ENCODE measurements at regions not wholly inside any gene's neighbourhood (a gene's known extent, or its start where the extent isn't known, plus 50 kb on each side); places are given as distances from the start of the nearest gene placed in this dataset.

- peak overlapping the region; percentile 72 for H2AFZ ChIP-seq (ENCODE audit: low read length)
- no peak for DNase-seq
- no peaks in the 10 kb centered on the region for H3K79me2 ChIP-seq (ENCODE audit: low read length)
- no peaks in the 10 kb centered on the region for H3K27me3 ChIP-seq (ENCODE audit: low read length)
- H3K27ac ChIP-seq (ENCODE audit: low read length) = no peak overlapping the region
- no peaks in the 10 kb centered on the region; the same call in 1 of the 2 replicates for H3K36me3 ChIP-seq (ENCODE audit: insufficient read depth, low read length)
- H3K4me1 ChIP-seq (ENCODE audit: low read length) = peaks cover 31% of the 10 kb centered on the region
- H3K9me2 ChIP-seq (replicated peaks; ENCODE audit: insufficient read depth, low read length) = no peaks in the 10 kb centered on the region
- no peaks in the 10 kb centered on the region for H4K20me1 ChIP-seq (ENCODE audit: insufficient read depth, low read depth, low read length)
- H3K4me3 ChIP-seq (ENCODE audit: low read length) = no peak overlapping the region
- H3K9ac ChIP-seq (ENCODE audit: low read length) = no peak overlapping the region
- H3K4me2 ChIP-seq (ENCODE audit: low read depth, low read length, poor library complexity, severe bottlenecking) = no peak overlapping the region
- no peaks in the 10 kb centered on the region for H3K9me3 ChIP-seq (ENCODE audit: low read length)
These were observed 545.0 kb downstream of the SOX11 start for GRCh38 chr2:6237039-6237660.

GRCh38 chr2:6249557-6249956, 557.4 kb downstream of the SOX11 start:
- H2AFZ ChIP-seq (ENCODE audit: low read length) = no peak overlapping the region; the same call in 1 of the 2 replicates
- DNase-seq = no peak
- no peak overlapping the region for H3K9ac ChIP-seq (ENCODE audit: low read length)
- H3K79me2 ChIP-seq (ENCODE audit: low read length) = no peaks in the 10 kb centered on the region
- no peak overlapping the region for H3K4me2 ChIP-seq (ENCODE audit: low read depth, low read length, poor library complexity, severe bottlenecking)
- H3K36me3 ChIP-seq (ENCODE audit: insufficient read depth, low read length) = no peaks in the 10 kb centered on the region
- no peaks in the 10 kb centered on the region for H3K9me3 ChIP-seq (ENCODE audit: low read length)
- no peaks in the 10 kb centered on the region for H3K9me2 ChIP-seq (replicated peaks; ENCODE audit: insufficient read depth, low read length)
- H3K27me3 ChIP-seq (ENCODE audit: low read length) = no peaks in the 10 kb centered on the region
- H4K20me1 ChIP-seq (ENCODE audit: insufficient read depth, low read depth, low read length) = no peaks in the 10 kb centered on the region
- no peak overlapping the region for H3K27ac ChIP-seq (ENCODE audit: low read length)
- H3K4me3 ChIP-seq (ENCODE audit: low read length) = no peak overlapping the region
- peaks cover 23% of the 10 kb centered on the region for H3K4me1 ChIP-seq (ENCODE audit: low read length)

- no peak overlapping the region for H3K4me2 ChIP-seq (ENCODE audit: low read depth, low read length, poor library complexity, severe bottlenecking)
- no peak overlapping the region for H3K9ac ChIP-seq (ENCODE audit: low read length)
- H2AFZ ChIP-seq (ENCODE audit: low read length) = no peak overlapping the region
- H3K27ac ChIP-seq (ENCODE audit: low read length) = no peak overlapping the region
- no peaks in the 10 kb centered on the region for H3K27me3 ChIP-seq (ENCODE audit: low read length)
- H3K9me2 ChIP-seq (replicated peaks; ENCODE audit: insufficient read depth, low read length) = no peaks in the 10 kb centered on the region
- DNase-seq = no peak
- no peaks in the 10 kb centered on the region for H3K9me3 ChIP-seq (ENCODE audit: low read length)
- H3K4me1 ChIP-seq (ENCODE audit: low read length) = peaks cover 21% of the 10 kb centered on the region
- no peaks in the 10 kb centered on the region for H4K20me1 ChIP-seq (ENCODE audit: insufficient read depth, low read depth, low read length)
- no peak overlapping the region for H3K4me3 ChIP-seq (ENCODE audit: low read length)
- H3K79me2 ChIP-seq (ENCODE audit: low read length) = no peaks in the 10 kb centered on the region
- H3K36me3 ChIP-seq (ENCODE audit: insufficient read depth, low read length) = no peaks in the 10 kb centered on the region
These were observed 562.3 kb downstream of the SOX11 start for GRCh38 chr2:6254441-6254840.

GRCh38 chr2:6264198-6264597, 572.0 kb downstream of the SOX11 start:
- Histone ChIP-seq H4K20me1 (ENCODE audit: insufficient read depth, low read depth, low read length) (no peaks in the 10 kb centered on the region), H3K27me3 (ENCODE audit: low read length) (no peaks in the 10 kb centered on the region), H3K27ac (ENCODE audit: low read length) (no peak overlapping the region), H3K9ac (ENCODE audit: low read length) (no peak overlapping the region), H3K4me2 (ENCODE audit: low read depth, low read length, poor library complexity, severe bottlenecking) (no peak overlapping the region), H3K9me3 (ENCODE audit: low read length) (no peaks in the 10 kb centered on the region), H3K79me2 (ENCODE audit: low read length) (no peaks in the 10 kb centered on the region), H3K4me1 (ENCODE audit: low read length) (peaks cover 17% of the 10 kb centered on the region), H3K9me2 (replicated peaks; ENCODE audit: insufficient read depth, low read length) (no peaks in the 10 kb centered on the region), H3K4me3 (ENCODE audit: low read length) (no peak overlapping the region), H2AFZ (ENCODE audit: low read length) (peak overlapping the region; percentile 52; the same call in 1 of the 2 replicates), H3K36me3 (ENCODE audit: insufficient read depth, low read length) (no peaks in the 10 kb centered on the region)
- no peak for DNase-seq

GRCh38 chr2:6281524-6281923, 584.2 kb downstream of the CMPK2 start:
- Histone ChIP-seq H3K9me3 (ENCODE audit: low read length) (no peaks in the 10 kb centered on the region), H3K4me2 (ENCODE audit: low read depth, low read length, poor library complexity, severe bottlenecking) (no peak overlapping the region), H2AFZ (ENCODE audit: low read length) (no peak overlapping the region), H3K4me1 (ENCODE audit: low read length) (peaks cover 4% of the 10 kb centered on the region; the same call in 1 of the 2 replicates), H4K20me1 (ENCODE audit: insufficient read depth, low read depth, low read length) (no peaks in the 10 kb centered on the region), H3K27ac (ENCODE audit: low read length) (no peak overlapping the region), H3K4me3 (ENCODE audit: low read length) (no peak overlapping the region), H3K36me3 (ENCODE audit: insufficient read depth, low read length) (no peaks in the 10 kb centered on the region), H3K27me3 (ENCODE audit: low read length) (no peaks in the 10 kb centered on the region), H3K9me2 (replicated peaks; ENCODE audit: insufficient read depth, low read length) (no peaks in the 10 kb centered on the region), H3K9ac (ENCODE audit: low read length) (no peak overlapping the region), H3K79me2 (ENCODE audit: low read length) (no peaks in the 10 kb centered on the region)
- no peak for DNase-seq

GRCh38 chr2:6283259-6283658, 582.4 kb downstream of the CMPK2 start:
- Histone ChIP-seq H3K27ac (ENCODE audit: low read length) (no peak overlapping the region), H3K9ac (ENCODE audit: low read length) (no peak overlapping the region), H3K9me3 (ENCODE audit: low read length) (no peaks in the 10 kb centered on the region), H3K36me3 (ENCODE audit: insufficient read depth, low read length) (no peaks in the 10 kb centered on the region), H3K4me2 (ENCODE audit: low read depth, low read length, poor library complexity, severe bottlenecking) (no peak overlapping the region), H3K4me1 (ENCODE audit: low read length) (peaks cover 18% of the 10 kb centered on the region), H4K20me1 (ENCODE audit: insufficient read depth, low read depth, low read length) (no peaks in the 10 kb centered on the region), H3K4me3 (ENCODE audit: low read length) (no peak overlapping the region), H3K27me3 (ENCODE audit: low read length) (no peaks in the 10 kb centered on the region), H3K79me2 (ENCODE audit: low read length) (no peaks in the 10 kb centered on the region), H2AFZ (ENCODE audit: low read length) (no peak overlapping the region), H3K9me2 (replicated peaks; ENCODE audit: insufficient read depth, low read length) (no peaks in the 10 kb centered on the region)
- DNase-seq = no peak

GRCh38 chr2:6287406-6287805, 578.3 kb downstream of the CMPK2 start:
- Histone ChIP-seq H3K4me3 (ENCODE audit: low read length) (no peak overlapping the region), H3K79me2 (ENCODE audit: low read length) (no peaks in the 10 kb centered on the region), H3K4me2 (ENCODE audit: low read depth, low read length, poor library complexity, severe bottlenecking) (peak overlapping the region; percentile 18), H3K27me3 (ENCODE audit: low read length) (no peaks in the 10 kb centered on the region), H3K9ac (ENCODE audit: low read length) (no peak overlapping the region), H3K36me3 (ENCODE audit: insufficient read depth, low read length) (no peaks in the 10 kb centered on the region), H3K9me3 (ENCODE audit: low read length) (no peaks in the 10 kb centered on the region), H4K20me1 (ENCODE audit: insufficient read depth, low read depth, low read length) (no peaks in the 10 kb centered on the region), H3K4me1 (ENCODE audit: low read length) (peaks cover 45% of the 10 kb centered on the region), H3K9me2 (replicated peaks; ENCODE audit: insufficient read depth, low read length) (no peaks in the 10 kb centered on the region), H2AFZ (ENCODE audit: low read length) (peak overlapping the region; percentile 15; the same call in 1 of the 2 replicates), H3K27ac (ENCODE audit: low read length) (no peak overlapping the region)
- DNase-seq = no peak

GRCh38 chr2:6288791-6289190, 576.9 kb downstream of the CMPK2 start:
- Histone ChIP-seq H3K27ac (ENCODE audit: low read length) (peak overlapping the region; percentile 51), H3K4me1 (ENCODE audit: low read length) (peaks cover 45% of the 10 kb centered on the region), H3K79me2 (ENCODE audit: low read length) (no peaks in the 10 kb centered on the region), H3K27me3 (ENCODE audit: low read length) (no peaks in the 10 kb centered on the region), H2AFZ (ENCODE audit: low read length) (peak overlapping the region; percentile 70; the same call in 1 of the 2 replicates), H3K4me3 (ENCODE audit: low read length) (no peak overlapping the region), H3K9me3 (ENCODE audit: low read length) (no peaks in the 10 kb centered on the region; the same call in 1 of the 2 replicates), H3K4me2 (ENCODE audit: low read depth, low read length, poor library complexity, severe bottlenecking) (peak overlapping the region; percentile 18), H4K20me1 (ENCODE audit: insufficient read depth, low read depth, low read length) (no peaks in the 10 kb centered on the region), H3K9me2 (replicated peaks; ENCODE audit: insufficient read depth, low read length) (no peaks in the 10 kb centered on the region), H3K9ac (ENCODE audit: low read length) (peak overlapping the region; percentile 2; the same call in 1 of the 2 replicates), H3K36me3 (ENCODE audit: insufficient read depth, low read length) (no peaks in the 10 kb centered on the region)
- no peak for DNase-seq

Measured in Karpas-422 (cell line).